HEK293T (cell line): ENCODE measurements at regions not wholly inside any gene's neighbourhood (a gene's known extent, or its start where the extent isn't known, plus 50 kb on each side); places are given as distances from the start of the nearest gene placed in this dataset.

ENCODE experiments used
- CTCF ChIA-PET: fragments of 350-600 bp; formaldehyde crosslinking; extraction: SDS; loops from one replicate; lab custom pipeline; 2021; ENCODE audit warnings: antibody characterized with exemption, inconsistent platforms; lab: Yijun Ruan, JAX
- POLR2A ChIA-PET: fragments of 350-600 bp; formaldehyde crosslinking; extraction: SDS; loops from one replicate; lab custom pipeline; 2020; ENCODE audit warnings: antibody characterized with exemption, inconsistent platforms; lab: Yijun Ruan, JAX
- DNase-seq: peaks from one replicate; pipeline ENCODE4 v3.0.0; 2012; ENCODE audit warnings: mixed read lengths; ENCODE audit errors: extremely low spot score
- ARNT ChIP-seq: fragments of 450-650 bp; IDR thresholded peaks from 2 replicates; pipeline ENCODE4 v1.6.1; 2017; ENCODE audit warnings: mild to moderate bottlenecking
- BHLHE40 ChIP-seq: fragments of 450-650 bp; IDR thresholded peaks from 2 replicates; pipeline ENCODE4 v1.6.1; 2016; ENCODE audit warnings: mild to moderate bottlenecking, moderate library complexity, borderline replicate concordance
- CTBP1 ChIP-seq: fragments of 450-650 bp; IDR thresholded peaks from 2 replicates; pipeline ENCODE4 v1.6.1; 2016; ENCODE audit warnings: borderline replicate concordance
- ELF4 ChIP-seq: fragments of 450-650 bp; IDR thresholded peaks from 2 replicates; pipeline ENCODE4 v1.6.1; 2017; ENCODE audit warnings: antibody characterized with exemption
- FOXA1 ChIP-seq: fragments of 450-650 bp; IDR thresholded peaks from 2 replicates; pipeline ENCODE4 v1.6.1; 2016; ENCODE audit warnings: mild to moderate bottlenecking
- FOXK2 ChIP-seq: fragments of 450-650 bp; IDR thresholded peaks from 2 replicates; pipeline ENCODE4 v1.6.1; 2016; ENCODE audit warnings: mild to moderate bottlenecking
- FOXM1 ChIP-seq: fragments of 450-650 bp; IDR thresholded peaks from 2 replicates; pipeline ENCODE4 v1.6.1; 2017; ENCODE audit warnings: mild to moderate bottlenecking, borderline replicate concordance
- HDGF ChIP-seq: fragments of 450-650 bp; IDR thresholded peaks from 2 replicates; pipeline ENCODE4 v1.6.1; 2017; ENCODE audit warnings: antibody characterized with exemption, borderline replicate concordance
- L3MBTL2 ChIP-seq: fragments of 450-650 bp; conservative IDR thresholded peaks from 2 replicates; pipeline ENCODE4 v1.6.1; 2016; ENCODE audit warnings: mild to moderate bottlenecking
- LEF1 ChIP-seq: fragments of 450-650 bp; IDR thresholded peaks from 2 replicates; pipeline ENCODE4 v1.6.1; 2017; ENCODE audit warnings: mild to moderate bottlenecking, borderline replicate concordance
- NFRKB ChIP-seq: fragments of 450-650 bp; IDR thresholded peaks from 2 replicates; pipeline ENCODE4 v1.6.1; 2016; ENCODE audit warnings: mild to moderate bottlenecking, moderate library complexity
- SP1 ChIP-seq: fragments of 450-650 bp; IDR thresholded peaks from 2 replicates; pipeline ENCODE4 v1.6.1; 2017
- SUZ12 ChIP-seq: fragments of 450-650 bp; IDR thresholded peaks from 2 replicates; pipeline ENCODE4 v1.6.1; 2016; ENCODE audit warnings: mild to moderate bottlenecking
- TARDBP ChIP-seq: fragments of 450-650 bp; IDR thresholded peaks from 2 replicates; pipeline ENCODE4 v1.6.1; 2016
- ZNF384 ChIP-seq: fragments of 450-650 bp; IDR thresholded peaks from 2 replicates; pipeline ENCODE4 v1.6.1; 2016
- TF ChIP-seq, protein P1 (sequence below): fragments of 450-650 bp; IDR thresholded peaks from 2 replicates; pipeline ENCODE4 v1.6.1; 2016

DNA sequence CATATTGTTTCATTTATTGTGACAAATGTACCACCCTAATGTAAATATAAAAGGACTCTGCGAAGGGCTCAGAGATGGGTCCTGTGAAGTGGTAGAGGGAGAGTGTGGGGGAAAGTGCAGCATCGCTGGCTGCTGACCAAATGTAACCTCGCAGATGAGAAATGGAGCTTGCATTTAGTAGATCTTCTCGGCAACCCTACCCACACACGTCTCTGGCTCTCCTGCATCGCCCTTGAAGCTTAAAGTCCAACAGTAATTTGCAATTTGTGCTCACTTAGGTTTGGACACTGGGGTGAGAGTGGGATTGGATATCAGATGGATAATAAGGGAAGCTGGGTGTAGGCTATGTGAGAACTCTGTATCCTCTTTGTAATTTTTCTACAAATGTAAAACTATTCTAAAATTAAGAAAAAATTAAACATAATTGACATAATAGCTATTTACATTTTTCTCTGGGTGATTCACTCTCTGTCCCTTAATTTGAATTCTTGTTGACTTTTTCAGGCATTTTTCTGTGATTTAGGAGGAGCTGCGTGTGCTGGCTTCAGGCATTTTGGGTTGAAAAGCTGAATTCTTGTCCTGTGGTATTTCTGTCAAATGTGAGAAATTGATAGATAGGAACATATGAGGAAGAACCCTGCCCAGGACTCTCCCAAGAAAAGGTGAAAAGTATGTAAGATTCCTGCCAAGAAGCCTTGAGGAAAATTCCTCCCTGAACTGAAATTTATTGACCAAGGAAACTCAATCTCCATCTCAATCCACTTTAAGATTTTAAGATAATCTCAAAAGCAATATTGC is 524.7 kb upstream of the MCTP2 start:
- ChIA-PET CTCF (no interaction called here), POLR2A (no interaction called here)
- TF ChIP-seq NFRKB (no peak), ARNT (no peak), FOXM1 (no peak), FOXK2 (no peak), BHLHE40 (no peak), LEF1 (no peak), ELF4 (no peak), HDGF (no peak), TARDBP (no peak), ZNF384 (no peak), L3MBTL2 (no peak), FOXA1 (no peak), CTBP1 (no peak), SUZ12 (no peak), SP1 (no peak)
- TF ChIP-seq, protein P1, sequence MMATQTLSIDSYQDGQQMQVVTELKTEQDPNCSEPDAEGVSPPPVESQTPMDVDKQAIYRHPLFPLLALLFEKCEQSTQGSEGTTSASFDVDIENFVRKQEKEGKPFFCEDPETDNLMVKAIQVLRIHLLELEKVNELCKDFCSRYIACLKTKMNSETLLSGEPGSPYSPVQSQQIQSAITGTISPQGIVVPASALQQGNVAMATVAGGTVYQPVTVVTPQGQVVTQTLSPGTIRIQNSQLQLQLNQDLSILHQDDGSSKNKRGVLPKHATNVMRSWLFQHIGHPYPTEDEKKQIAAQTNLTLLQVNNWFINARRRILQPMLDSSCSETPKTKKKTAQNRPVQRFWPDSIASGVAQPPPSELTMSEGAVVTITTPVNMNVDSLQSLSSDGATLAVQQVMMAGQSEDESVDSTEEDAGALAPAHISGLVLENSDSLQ, result no peak
- no peak for DNase-seq

DNA sequence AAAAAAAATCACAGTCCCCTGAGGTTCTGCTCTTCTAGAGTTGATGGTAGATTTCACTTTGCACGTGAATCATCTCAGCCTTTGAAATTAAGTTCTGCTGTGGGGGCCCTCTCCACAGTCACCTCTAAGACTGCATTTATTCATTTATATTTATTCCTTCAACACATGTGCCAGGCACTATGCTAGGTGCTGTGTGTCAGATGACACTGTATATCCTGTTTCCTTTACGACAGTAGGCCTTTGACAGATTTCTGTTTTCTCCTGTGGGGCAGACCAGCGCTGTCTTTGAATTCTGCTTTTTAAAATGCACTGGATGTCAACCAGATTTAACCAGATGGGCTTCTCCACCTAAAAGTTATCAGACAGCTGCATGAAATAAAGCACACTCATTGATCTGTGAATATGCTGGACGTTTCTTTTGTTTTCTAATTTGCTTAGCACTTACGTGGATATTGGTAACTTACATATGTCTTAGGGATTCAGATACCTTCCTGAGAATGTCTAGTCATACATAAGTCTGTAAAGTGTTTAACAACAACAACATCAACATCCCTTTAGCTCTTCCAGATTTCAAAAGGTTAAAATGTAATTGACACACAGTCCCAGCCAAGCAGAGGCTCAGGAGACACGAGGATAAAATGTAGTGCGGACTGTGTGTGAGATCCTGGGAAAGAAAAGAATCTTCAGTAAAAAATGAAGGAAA is 525.5 kb upstream of the MCTP2 start:
- ChIA-PET POLR2A (no interaction called here), CTCF (interaction anchor here (0.9 kb wide), 1 partner anchor 676 kb away, joined by 4 read pairs; no protein-coding TSS in a partner anchor)
- TF ChIP-seq ZNF384, result no peak
- TF ChIP-seq FOXA1, result no peak
- TF ChIP-seq TARDBP, result no peak
- TF ChIP-seq HDGF, result no peak
- TF ChIP-seq SP1, result no peak
- TF ChIP-seq BHLHE40, result no peak
- no peak for TF ChIP-seq ELF4
- no peak for TF ChIP-seq FOXM1
- no peak for TF ChIP-seq L3MBTL2
- TF ChIP-seq NFRKB, result no peak
- no peak for TF ChIP-seq SUZ12
- TF ChIP-seq ARNT, result no peak
- TF ChIP-seq LEF1, result no peak
- no peak for TF ChIP-seq FOXK2
- TF ChIP-seq, protein P1, result no peak
- no peak for TF ChIP-seq CTBP1
- no peak for DNase-seq

DNA sequence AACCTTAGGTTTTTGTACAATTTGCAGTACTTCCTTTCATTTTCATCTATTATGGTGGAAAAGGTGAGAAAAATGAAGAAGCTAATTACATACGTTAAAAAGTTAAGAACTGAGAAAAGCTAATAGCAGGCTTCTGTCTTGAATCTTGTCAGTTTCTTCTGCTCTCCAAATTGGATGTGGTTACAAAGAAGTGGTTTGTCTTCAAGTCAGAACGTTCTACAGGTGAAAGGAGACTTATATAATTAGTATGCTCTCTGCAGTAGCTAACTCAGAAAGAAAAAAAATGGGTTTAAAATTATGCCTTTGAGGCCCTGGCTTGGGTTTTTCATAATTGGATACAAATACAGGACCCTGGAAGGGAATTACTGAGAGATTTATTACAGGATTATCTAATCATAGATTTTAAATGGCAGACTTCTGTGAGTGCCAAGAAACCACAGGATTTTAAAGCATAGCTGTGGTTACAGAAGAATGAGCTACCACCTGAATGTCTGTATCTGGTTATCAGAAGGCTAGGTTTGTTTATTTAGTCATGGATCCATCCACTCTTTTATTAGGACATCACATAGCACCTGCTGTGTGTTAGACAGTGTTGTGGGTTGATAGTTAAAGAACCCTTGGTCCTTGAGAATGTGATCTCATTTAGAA is 528.1 kb upstream of the MCTP2 start:
- ChIA-PET CTCF (no interaction called here), POLR2A (no interaction called here)
- no peak for DNase-seq
- TF ChIP-seq CTBP1 (no peak), ELF4 (no peak), NFRKB (no peak), SP1 (no peak), HDGF (no peak), FOXK2 (no peak), FOXM1 (no peak), ARNT (no peak), SUZ12 (no peak)
- TF ChIP-seq, protein P1, result no peak

DNA sequence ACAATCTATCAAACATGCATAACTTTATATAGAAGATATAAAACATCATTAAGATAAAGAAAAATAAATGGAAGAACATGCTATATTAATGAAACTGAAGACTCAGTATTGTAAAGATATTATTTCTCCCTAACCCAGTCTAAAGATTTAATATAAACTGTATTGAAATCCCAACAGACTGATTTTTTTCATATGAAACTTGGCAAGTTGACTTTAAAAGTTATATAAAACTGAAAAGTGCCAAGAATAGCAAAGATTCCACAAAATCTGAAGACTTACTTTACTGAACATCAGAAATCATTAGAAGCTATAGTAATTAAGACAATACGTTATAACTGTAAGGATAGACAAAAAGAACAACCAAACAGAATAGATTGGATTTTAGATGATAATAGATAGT is 531.3 kb upstream of the MCTP2 start:
- POLR2A ChIA-PET, result no interaction called here
- CTCF ChIA-PET, result no interaction called here
- no peak for TF ChIP-seq ZNF384
- no peak for TF ChIP-seq BHLHE40
- no peak for TF ChIP-seq SP1
- TF ChIP-seq, protein P1, result no peak
- no peak for TF ChIP-seq FOXM1
- no peak for TF ChIP-seq ELF4
- no peak for TF ChIP-seq FOXK2
- no peak for TF ChIP-seq L3MBTL2
- TF ChIP-seq CTBP1, result no peak
- TF ChIP-seq ARNT, result no peak
- TF ChIP-seq LEF1, result no peak
- no peak for TF ChIP-seq FOXA1
- TF ChIP-seq NFRKB, result no peak
- no peak for TF ChIP-seq TARDBP
- DNase-seq, result no peak

DNA sequence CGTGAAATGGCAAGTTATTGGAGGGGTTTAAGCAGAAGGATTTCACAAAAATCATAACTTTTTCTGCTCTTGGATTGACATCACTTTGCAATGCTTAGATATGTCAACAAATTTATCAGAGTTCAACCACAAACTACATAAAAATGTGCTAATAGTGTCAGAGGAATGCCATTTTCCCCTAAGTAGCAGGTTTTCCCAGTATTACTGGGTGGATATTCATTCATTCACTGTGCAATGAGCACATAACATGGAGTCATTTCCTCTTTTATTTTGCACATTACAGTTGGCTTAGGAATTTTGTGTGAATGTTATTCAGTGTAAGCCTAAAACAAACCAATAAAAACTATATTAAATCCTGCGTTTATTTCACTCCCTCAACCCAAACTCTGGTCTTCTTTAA is 537.3 kb upstream of the MCTP2 start:
- CTCF ChIA-PET, result no interaction called here
- POLR2A ChIA-PET, result no interaction called here
- no peak for DNase-seq
- TF ChIP-seq, protein P1, result no peak
- TF ChIP-seq SP1 (no peak), CTBP1 (no peak), HDGF (no peak), BHLHE40 (no peak), NFRKB (no peak), FOXM1 (no peak), ARNT (no peak), ZNF384 (no peak), FOXK2 (no peak), FOXA1 (no peak)
